WTC11 (cell line): ENCODE measurements at regions not wholly inside any gene's neighbourhood (a gene's known extent, or its start where the extent isn't known, plus 50 kb on each side); places are given as distances from the start of the nearest gene placed in this dataset.

Experiments used
- ATF3 ChIP-seq: sonication (generic); formaldehyde crosslinking; conservative IDR thresholded peaks from 2 replicates; pipeline ENCODE4 v1.8.1; 2022; ENCODE audit warnings: mild to moderate bottlenecking, missing genetic modification reagents
- CTCF ChIP-seq: fragments of 200-600 bp; IDR thresholded peaks from 2 replicates; pipeline ENCODE4 v1.8.0; 2022; ENCODE audit warnings: antibody characterized with exemption
- E2F4 ChIP-seq: sonication (generic); formaldehyde crosslinking; IDR thresholded peaks from 2 replicates; pipeline ENCODE4 v1.8.1; 2022; ENCODE audit warnings: low read depth, mild to moderate bottlenecking, moderate library complexity, missing genetic modification reagents, borderline replicate concordance
- ESRRA ChIP-seq: sonication (generic); formaldehyde crosslinking; IDR thresholded peaks from 2 replicates; pipeline ENCODE4 v1.8.1; 2022; ENCODE audit warnings: mild to moderate bottlenecking, missing genetic modification reagents, borderline replicate concordance
- SP1 ChIP-seq: sonication (generic); formaldehyde crosslinking; conservative IDR thresholded peaks from 2 replicates; pipeline ENCODE4 v1.8.1; 2022; ENCODE audit warnings: missing genetic modification reagents

- TF ChIP-seq ESRRA (CRISPR knock-in tag) (no peak), SP1 (no peak), ATF3 (CRISPR knock-in tag) (no peak), CTCF (no peak), E2F4 (CRISPR knock-in tag) (no peak)
Measured at GRCh38 chr11:130729678-130730300, 186.5 kb downstream of the SNX19 start.
